ENCODE measurements at regions not wholly inside any gene's neighbourhood (a gene's known extent, or its start where the extent isn't known, plus 50 kb on each side); places are given as distances from the start of the nearest gene placed in this dataset.

DNA sequence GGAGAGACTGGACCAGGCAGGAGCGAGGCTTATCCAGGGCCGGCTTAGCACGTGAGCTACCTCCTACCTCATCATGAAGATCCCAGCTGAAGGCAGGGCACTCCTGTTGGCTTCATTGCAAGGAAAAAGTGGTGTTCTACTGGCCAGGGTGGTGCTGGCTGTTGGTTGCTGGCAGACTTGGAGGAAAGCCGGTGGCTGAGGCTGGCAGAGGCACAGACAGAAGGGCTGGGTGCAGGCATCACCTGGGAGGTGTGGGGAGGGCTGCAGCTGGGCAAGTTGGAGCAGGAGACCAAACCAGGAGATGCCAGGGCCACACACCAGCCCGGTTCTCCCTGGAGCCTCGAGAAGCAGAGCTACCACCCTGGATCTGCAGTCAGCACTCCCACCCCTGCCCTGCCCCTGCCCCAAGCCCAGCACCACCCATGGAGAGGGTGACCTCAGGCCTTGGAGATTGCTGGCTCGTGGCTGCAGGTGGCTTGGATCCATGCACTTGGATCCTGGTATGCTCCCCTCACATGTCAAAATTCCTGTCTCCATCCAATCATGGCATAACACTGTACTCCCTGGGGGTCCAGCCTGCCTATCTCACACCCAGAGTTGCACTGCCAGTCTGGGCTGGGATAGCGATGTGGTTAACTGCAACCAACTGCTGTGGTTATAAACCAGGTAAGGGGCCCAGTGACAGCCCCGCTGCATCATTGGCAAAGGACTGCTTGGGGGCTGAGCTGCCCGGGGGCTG lies 49.7 kb downstream of the GLI2 start:
- no peak for DNase-seq (ENCODE audit: low read depth)

DNA sequence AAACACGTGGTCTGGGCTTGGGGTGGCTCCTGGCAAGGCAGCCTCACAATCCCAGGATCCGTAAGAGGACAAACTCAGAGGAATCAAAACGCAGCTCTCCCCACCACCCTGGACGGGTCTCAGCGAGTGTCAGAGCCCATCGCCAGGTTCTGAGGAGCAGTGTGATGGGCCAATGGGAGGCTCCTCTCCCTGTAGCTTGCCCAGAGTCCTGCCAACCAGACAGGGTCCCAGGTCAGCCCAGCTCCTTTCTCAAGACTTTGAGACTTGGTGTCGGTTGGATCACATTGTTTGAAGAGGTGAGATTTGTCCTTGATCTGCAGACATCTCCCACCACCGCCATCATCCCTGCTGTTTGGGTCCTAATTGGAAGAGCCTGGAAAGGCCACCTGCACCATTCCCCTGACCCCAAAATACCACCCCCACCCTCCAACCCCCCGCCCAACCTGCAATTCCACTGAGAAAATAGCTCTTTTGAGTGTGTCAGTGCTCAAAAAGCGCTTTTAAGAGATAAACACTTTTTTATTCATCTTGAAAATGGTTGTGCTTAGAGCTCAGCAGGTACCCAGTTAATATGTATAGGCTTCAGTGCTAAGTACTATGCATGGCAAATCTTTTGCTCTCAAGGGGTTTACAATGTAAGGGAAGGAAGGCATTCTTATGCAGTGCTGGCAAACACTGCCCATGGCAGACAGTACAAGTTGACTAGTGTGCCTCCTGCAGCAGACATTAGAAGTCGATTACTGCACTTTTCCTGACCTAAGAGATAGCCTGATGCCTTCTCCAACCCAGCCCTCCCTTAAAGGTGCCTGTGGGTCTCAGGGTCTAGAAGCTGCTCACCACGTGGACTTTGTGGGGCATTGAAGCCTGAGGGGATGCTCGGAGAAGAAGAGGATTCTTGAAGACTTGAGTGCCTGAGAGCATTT lies 50.6 kb downstream of the GLI2 start:
- DNase-seq (ENCODE audit: low read depth), result no peak

DNA sequence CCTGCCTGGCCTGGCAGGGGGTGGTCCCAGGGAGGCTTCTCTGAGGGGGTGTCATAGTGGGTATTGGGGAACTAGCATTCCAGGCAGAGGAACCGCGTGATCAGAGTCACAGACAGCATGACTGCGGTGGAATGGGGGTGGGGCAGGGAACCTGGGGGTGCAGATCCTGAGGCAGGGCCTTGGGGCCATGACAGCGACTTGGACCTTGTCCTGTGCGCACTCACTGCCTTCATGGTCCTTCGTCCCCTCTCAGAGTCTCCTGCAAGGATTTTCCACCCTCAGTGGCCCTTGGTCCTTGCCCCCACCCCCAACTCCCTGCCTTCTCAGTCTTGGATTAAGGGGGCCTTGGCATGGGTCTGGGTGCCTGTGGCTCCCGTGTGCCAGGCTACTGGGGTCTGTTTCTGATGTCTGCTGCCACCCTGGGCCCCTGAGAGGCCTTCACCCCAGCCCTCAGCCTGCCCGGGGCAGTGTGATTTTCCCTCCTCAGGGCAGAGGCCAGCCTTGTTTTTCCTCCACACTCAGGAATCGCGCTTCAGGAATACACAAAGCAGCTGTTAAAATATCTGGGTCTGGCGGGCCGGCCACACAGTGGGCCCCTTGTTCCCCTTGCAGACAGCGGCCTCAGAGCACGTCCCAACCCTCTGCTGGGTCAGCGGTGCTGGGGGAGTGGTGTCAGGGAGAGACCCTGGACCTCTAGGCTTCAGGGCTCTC lies 51.6 kb downstream of the GLI2 start:
- DNase-seq (ENCODE audit: low read depth), result no peak

DNA sequence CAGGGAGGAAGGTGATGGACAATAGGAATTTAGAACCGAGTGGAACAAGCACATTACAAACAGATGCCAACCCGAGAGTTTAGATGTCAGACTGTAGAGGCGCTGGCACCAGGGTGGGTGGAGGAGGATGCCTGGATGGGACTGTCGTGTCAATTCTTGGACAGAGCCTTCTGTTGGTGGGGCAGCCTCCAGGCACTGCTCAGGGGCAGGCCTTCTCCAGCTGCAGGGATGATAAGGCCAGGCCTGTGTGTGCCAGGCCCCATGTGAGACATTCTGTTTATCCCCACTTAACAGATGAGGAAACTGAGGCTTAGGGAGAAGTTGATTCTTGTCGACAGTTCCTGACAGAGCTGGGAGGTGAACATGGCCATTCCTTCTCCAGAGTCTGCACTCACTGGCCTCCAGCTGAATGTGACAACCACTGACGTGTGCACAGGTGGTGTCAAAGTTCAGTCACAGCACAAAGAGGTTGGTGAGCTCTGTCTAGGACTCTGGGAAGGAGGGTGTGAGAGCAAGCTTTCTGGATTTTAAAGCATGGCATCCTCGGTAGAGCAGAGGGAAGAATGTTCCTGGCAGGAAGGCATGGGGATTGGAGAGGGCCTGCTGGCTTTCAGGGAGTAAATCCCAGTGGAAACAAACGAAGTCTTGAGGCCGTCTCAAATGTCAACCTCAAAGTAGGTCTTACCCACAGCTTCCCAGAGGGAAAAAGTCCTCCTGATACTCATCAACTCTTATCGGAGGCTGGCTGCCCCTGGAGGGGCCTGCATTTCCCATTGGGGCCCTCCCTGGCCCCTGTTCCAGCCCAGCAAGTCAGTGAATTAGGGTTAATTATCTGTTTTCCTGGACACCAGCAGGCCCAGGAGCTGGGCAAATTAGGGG lies 52.4 kb downstream of the GLI2 start:
- DNase-seq (ENCODE audit: low read depth), result no peak

DNA sequence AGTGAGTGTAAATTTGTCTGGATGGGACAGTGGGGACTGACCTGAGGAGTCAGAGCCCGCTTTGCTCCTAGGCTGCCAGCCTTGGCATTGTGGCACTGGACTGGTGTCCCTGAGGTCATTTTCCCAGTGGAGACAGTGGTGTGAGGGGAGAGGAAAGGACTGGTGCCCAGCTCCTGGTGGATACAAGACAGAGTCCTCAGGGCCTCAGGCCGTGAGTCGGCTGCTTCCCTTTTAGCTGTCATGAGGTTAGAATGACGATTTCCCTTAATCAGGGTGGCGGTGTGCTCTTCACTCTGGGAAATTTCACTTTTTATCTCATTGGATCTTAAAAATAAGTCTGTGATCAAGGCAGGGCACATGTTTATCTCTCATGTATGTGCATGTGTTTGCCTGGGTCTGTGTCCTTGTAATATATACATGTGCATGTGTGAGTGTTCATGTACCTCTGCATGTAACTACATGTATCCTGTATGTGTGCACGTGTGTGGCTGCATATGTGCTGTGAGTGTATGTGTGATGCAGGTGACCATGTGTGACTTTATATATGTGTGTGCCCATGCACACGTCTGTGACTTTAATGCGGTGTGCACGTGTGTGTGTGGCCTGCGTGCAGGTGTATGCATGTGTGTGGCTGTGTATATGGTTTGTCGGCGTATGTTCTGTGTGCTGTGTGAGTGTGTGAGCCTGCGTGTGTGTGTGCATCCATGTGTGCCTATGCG lies 55.7 kb downstream of the GLI2 start:
- peak; percentile 51 for DNase-seq (ENCODE audit: low read depth)

DNA sequence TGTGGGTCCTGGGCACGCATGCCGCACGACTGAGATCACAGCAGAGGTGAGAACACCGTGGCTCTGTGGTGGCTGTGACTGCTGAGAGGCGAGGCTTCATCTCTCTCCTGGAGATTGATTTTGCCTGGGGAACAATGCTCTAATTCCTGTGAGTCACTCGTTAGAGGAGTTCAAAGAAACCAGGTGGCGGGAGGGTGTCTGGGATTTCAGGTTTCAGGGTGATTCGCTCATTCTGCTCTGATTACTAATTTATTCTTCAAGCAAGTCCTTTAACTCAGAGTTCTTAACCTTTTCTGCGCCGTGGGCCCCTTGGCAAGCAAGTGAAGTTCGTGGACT lies 56.3 kb downstream of the GLI2 start:
- peak; percentile 83 for DNase-seq (ENCODE audit: low read depth)

DNA sequence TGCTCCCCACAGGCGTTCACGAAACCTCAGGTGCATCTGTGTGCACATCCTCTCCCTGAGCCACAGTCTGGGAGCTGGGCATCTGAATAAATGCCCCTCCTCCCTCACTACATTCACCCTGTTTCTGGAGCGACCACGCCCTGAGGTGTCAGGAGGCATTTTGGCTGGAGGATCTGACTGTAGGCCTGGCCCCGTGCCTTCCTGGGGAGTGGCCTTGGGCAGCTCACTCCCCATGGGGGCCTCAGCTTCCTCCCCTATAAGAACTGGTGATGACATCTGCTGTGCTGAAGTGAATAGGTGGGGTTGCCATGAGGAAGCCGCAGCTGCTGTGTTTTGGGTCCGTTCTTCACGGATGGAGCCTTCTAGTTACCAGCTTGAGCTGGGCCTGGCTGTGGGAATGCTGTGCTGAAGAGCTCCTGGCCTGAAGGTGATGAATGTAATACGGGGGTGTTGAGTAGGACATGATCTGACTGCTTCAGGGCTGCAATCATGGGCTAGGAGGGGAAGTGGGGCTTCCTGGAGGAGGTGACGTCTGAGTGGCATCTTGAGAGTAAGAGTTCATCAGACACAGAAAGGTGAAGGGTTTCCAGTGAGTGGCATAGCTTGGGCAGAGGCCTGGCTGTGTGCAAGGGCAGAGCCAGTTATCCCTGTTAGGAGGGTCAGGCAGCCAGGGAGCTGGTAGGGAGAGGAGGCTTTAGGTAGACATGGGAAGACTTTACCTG lies 58.2 kb downstream of the GLI2 start:
- peak; percentile 24 for DNase-seq (ENCODE audit: low read depth)

DNA sequence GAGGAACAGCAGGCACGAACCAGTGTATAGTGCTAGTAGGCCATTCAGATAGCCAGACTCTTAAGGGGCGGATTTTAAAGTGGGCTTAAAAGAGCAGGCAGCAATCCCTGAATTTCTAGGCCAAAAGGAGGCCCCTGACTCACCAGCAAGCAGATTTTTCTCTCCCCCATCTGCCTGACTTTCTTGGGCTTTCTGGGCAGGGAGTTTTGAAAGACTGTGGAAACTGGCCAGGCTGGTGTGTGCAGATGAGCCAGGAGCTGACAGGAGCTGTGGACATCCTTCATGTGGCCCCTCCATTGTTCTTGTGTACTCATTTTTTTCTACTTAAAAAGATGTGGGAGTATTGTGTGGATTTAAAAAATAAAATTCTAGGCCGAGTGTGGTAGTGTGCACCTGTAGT lies 59.0 kb downstream of the GLI2 start:
- DNase-seq (ENCODE audit: low read depth), result no peak

DNA sequence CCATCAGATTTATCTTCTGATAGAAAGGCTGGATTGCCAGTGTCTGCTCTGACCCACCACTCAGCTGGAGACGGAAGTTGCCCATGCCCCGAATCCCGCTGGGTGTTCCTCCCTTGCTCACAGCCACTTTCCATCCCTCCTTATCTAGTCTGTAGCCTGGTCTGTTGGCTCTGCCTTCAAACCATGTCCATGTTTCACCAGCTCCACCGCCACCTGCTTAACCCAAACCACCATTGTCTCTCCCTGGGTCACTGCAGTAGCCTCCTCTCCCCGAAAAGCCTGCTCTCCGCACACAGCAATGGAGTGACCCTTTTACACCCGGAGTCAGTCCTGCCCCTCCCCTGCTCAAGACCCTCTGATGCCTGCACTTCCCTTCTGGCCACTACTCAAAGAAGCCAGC lies 60.4 kb downstream of the GLI2 start:
- no peak for DNase-seq (ENCODE audit: low read depth)

DNA sequence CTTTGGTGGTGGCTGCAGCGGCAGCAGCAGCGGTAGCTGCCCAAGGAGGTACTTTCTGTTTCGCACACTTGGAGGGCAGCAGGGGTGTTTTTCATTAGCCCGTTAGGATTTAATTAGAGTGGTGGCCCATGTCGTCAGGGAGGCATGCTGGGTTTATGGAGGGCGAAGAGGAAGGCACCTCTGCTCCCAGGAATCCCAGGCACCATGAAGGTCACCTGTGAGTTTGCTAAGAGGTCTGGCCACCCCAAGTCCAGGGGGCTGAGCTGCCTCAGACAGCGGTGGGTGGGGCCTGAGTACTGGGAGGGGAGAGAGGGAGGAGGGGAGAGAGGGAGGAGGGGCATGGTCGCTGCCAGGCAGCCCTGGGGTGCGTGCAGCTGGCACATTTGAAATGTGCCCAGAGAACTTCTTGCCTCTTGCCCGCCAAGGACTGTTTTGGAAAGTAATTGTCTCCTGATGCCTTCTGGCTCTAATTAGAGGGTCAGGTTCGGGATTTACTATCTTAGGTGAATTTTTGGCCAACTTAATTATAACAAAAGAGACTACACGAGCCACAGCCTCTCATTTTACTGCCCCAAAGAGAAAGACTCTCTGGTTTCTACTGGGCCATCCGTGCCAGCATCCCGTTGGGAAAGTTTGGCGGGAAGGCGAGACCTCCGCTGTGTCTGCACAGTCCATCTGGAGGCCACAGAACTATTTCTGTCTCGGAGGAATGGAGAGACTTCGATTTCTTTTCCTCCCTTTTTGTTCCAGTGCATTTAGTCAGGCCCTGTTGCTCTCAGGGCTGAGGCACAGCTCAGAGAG lies 62.0 kb downstream of the GLI2 start:
- DNase-seq (ENCODE audit: low read depth), result peak; percentile 22

DNA sequence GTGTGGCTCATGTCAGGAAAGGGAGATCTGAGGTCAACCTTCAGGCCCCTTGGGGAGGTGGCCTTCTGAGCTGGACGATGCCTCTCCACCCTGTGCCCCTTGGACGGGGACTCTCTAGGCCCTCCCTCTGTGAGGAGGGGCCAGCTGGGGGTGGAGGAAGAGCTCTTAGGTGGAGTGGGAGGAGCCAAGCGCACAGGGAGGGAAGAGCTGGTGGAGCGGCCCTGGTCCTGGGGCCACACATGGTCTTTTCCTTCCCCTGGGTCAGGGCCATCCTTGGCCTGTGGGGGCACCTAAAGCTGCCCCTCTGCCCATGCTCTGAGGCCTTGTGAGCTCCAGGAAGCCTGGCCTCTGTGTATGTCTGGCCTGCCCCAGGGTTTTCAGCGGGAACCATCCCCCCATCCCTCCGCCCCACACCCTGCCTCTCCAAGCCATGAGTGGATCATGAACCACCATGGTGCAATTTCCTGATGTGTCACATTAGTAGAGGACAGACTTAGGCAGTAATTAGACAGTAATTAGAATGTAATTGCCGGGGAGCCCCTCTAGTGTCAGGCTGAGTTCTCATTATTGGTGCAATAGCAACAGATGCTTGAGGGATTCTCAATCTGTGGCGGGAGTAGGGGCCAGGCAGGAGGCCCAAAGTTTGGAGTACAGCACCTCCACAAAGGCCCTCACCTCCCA lies 63.0 kb downstream of the GLI2 start:
- no peak for DNase-seq (ENCODE audit: low read depth)

DNA sequence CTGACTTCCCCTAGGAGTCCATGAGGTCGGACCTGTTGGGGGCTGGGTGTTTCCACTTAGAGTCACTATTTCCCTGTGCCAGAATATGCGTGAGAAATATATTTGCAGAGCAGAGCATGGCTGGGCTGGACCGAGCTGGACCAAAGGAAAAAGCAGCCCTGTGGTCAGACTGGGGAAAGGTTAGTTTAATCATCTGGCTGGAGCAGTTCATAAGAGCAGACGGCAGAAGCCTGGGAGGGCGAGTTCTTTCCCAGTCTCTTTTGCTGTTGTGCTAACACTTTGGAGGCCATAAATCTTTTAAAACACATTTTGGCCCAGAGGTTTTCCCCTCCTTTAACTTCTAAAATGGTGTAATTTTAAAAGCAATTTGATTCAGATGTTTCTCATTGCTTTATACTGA lies 66.5 kb downstream of the GLI2 start:
- no peak for DNase-seq (ENCODE audit: low read depth)

DNA sequence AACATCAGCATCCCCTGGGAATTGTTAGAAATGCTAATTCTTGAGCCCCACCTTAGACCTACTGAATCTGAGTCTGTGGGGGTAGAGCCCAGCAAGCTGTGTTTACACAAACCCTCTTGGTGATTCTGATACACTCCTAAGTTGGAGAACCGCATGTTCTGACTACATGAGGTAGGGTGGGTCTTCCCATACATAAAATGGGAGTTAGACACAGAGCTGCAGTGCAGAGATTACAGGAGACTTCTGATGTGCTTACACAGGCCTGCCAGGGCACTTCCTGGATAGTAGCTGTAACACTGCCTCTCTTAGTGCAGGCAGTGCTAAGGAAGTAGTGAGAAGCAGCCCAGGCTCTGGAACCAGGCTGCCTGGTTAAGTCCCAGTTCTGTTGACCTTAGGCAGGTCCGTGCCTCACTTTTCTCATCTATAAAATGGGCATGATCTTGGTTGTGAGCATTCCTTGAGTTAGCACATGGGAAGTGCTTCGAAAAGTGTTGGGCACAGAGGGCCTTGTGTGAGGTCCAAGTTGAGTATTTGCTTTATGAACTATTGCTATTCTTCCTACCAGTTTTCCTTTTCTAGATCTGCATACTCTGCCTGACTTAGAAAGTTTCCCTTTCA lies 67.3 kb downstream of the GLI2 start:
- DNase-seq (ENCODE audit: low read depth), result no peak

DNA sequence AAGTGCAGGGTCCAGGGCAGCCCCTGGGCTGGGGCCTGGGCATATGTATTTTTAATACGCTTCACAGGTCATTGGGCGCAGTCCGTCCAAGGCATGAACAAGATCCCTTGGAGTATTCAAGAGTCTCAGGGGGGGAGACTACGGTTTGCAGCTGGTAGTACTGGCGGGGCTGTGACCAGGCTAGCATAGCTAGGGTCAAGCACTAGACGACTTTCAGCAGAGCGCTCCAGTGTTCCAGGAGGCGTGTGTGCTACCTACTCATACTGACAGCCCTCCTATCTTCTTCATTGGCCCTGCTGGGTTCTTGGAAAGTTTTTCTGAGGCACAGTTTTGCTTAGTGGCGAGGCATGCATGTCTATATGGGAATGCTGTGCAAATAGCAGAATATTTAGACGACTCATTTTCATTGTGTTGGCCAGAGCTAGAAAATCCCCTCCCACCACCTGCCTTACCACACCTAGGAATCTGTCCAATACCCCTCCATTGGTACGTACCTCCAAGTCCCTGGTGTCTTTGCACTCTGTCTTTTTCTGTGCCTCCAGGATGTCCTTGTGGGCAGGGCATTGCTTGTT lies 68.2 kb downstream of the GLI2 start:
- peak; percentile 17 for DNase-seq (ENCODE audit: low read depth)

DNA sequence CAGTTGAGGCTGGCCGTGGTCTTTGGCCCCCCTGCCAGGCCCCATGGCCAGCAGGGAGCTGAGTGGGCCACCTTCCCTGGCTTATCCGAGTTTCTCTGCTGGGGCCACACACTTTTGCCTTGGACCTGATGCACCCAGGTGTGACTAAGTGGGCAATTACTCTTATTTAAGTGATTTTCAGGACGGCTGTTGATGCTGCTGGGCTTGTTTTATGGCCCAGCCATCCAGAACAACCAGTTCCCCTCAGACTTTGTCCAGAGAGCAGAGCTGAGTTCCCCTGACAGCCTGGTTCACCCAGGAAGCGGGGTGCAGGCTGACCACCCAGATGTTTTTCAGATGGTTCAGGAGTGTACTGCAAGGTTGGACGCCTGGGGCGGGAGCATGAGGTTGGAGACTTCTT lies 68.8 kb downstream of the GLI2 start:
- DNase-seq (ENCODE audit: low read depth), result no peak

DNA sequence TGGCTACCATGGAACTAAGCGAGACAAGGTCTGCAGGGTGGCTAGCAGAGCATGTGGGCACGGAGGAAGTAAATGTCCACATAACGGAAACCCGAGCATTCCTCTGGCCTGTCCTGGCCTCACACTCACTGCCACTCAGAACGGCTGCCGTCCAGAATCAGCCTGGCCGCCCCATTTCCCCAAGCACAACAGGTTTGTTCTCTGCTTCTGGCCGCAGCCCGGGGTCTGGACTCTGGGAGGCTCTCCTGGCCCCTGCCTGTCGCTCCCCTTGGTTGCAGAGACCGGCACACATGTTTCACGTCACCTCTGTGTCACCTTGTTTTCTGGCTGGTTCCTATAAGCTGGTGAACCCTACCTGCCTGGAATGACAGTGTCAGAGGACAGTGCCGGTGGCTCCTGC lies 69.3 kb downstream of the GLI2 start:
- DNase-seq (ENCODE audit: low read depth), result no peak

DNA sequence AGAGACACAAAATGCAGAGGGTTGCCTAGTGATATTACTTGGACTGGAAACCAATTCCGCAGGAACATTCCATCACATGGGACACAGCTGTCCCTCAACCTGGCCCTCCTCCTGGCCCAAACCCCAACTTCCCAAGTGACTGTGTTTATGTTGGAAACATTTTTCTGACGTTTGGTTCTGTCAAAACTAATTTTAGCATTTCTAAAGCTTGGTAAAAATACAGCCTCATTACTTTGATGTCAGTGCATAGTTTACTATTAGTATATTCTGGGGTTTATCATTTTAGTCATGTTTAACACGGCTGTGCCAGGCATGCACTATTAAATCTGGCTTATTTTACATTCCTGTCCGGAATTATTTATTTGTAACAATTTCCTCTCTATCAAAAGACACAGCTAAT lies 69.9 kb downstream of the GLI2 start:
- no peak for DNase-seq (ENCODE audit: low read depth)

DNA sequence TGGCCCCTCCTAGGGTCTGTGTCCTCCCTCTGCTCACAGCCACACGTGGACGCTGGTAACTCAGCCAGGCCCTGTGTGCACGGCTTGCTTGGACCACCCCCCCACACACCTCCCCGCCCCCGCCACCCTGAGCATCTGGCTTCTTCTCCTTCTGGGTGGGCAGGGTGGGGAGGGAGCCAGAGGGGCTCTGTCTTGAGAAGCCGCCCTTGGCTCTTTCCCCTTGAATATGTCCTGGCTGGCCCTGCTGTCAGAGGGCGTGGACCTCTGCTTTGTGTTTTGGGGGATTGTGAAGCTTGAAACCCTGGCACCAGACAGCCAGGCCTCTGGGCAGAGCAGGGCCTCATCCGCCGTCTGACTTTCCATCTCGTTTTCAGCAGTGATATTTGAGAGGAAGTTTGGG lies 72.1 kb downstream of the GLI2 start:
- no peak for DNase-seq (ENCODE audit: low read depth)

Data from M059J (cell line).